Lower leg skin (tissue), 3 donors: ENCODE measurements at regions not wholly inside any gene's neighbourhood (a gene's known extent, or its start where the extent isn't known, plus 50 kb on each side); places are given as distances from the start of the nearest gene placed in this dataset.

Experiments used
- CTCF ChIP-seq, 3 donors: fragments of 450-650 bp; IDR thresholded peaks; one replicate each; pipeline ENCODE4 v1.5.1; 2016; ENCODE audit warnings: antibody characterized with exemption in 3 of 3, mild to moderate bottlenecking in 3 of 3, moderate library complexity in 2 of 3
- POLR2A ChIP-seq, 2 donors: fragments of 450-650 bp; IDR thresholded peaks; one replicate each; pipeline ENCODE4 v1.6.1; 2016 to 2017; ENCODE audit warnings: antibody characterized with exemption in 2 of 2, mild to moderate bottlenecking in 1 of 2, moderate library complexity in 1 of 2

GRCh38 chr10:57113545-57113944 lies 752.5 kb upstream of the ZWINT start:
- TF ChIP-seq CTCF (IDR thresholded peaks at IDR 0.05) (no peak), POLR2A (IDR thresholded peaks at IDR 0.05) (no peak)
